Activated T-helper 1 cell treated with anti-CD3 and anti-CD28 coated beads, Interleukin-12 subunit alpha, Interleukin-12 subunit beta, Interleukin-2, Interleukin-4 antibody, amounts not matched to agents 30 ng/mL and 10 ng/mL and 1 ng/mL, durations not matched to agents 14 hours and 24 hours and 36 hours (primary cell): ENCODE measurements at regions not wholly inside any gene's neighbourhood (a gene's known extent, or its start where the extent isn't known, plus 50 kb on each side); places are given as distances from the start of the nearest gene placed in this dataset.
A peak's percentile ranks its signal among the peaks of the same experiment; 100 is the strongest.
"Not testable (repeated sequence)": the region's sequence is repeated elsewhere in the genome, so short reads cannot be mapped to it uniquely, and the experiment has no call there.

Experiments used
- DNase-seq: peaks from one replicate; pipeline ENCODE4 v3.0.0; 2021; ENCODE audit warnings: low spot score
- H3K27ac Mint-ChIP-seq: one replicate; pipeline ENCODE4 v1.8.0; 2021; ENCODE audit warnings: mild to moderate bottlenecking, mixed read lengths
- H3K27me3 Mint-ChIP-seq: one replicate; pipeline ENCODE4 v1.8.0; 2022; ENCODE audit warnings: mild to moderate bottlenecking, moderate library complexity, mixed read lengths; ENCODE audit not compliant: insufficient read depth
- H3K36me3 Mint-ChIP-seq: one replicate; pipeline ENCODE4 v1.8.0; 2021; ENCODE audit warnings: low read depth, mixed read lengths
- H3K4me1 Mint-ChIP-seq: one replicate; pipeline ENCODE4 v1.8.0; 2021; ENCODE audit warnings: low read depth, mixed read lengths
- H3K4me3 Mint-ChIP-seq: one replicate; pipeline ENCODE4 v1.8.0; 2021; ENCODE audit warnings: mild to moderate bottlenecking, moderate library complexity, mixed read lengths
- H3K9me3 Mint-ChIP-seq: one replicate; pipeline ENCODE4 v1.8.0; 2021; ENCODE audit warnings: mixed read lengths
- intact Hi-C: fragments of 100-400 bp; cut with micrococcal nuclease; formaldehyde crosslinking; loops from one replicate; pipeline ENCODE4 v1.15.1; 2024

GRCh38 chr17:20843799-20844553 lies 198.8 kb downstream of the USP22 start:
- H3K9me3 Mint-ChIP-seq, intact Hi-C loops, H3K27ac Mint-ChIP-seq, H3K4me1 Mint-ChIP-seq, H3K36me3 Mint-ChIP-seq: not testable (repeated sequence)
- peak; percentile 36 for DNase-seq
- peak overlapping the region; percentile 47 for H3K4me3 Mint-ChIP-seq
- H3K27me3 Mint-ChIP-seq, result peaks cover 26% of the 10 kb centered on the region

- H3K27ac Mint-ChIP-seq, intact Hi-C loops, H3K36me3 Mint-ChIP-seq, DNase-seq, H3K9me3 Mint-ChIP-seq, H3K4me3 Mint-ChIP-seq: not testable (repeated sequence)
- peaks cover 15% of the 10 kb centered on the region for H3K4me1 Mint-ChIP-seq
- H3K27me3 Mint-ChIP-seq, result peaks cover 36% of the 10 kb centered on the region
Observed at GRCh38 chr17:20848869-20849443, 193.9 kb downstream of the USP22 start.

GRCh38 chr17:20851591-20852238 lies 191.1 kb downstream of the USP22 start:
- Mint-ChIP-seq H3K27me3 (peaks cover 37% of the 10 kb centered on the region), H3K4me3 (peak overlapping the region; percentile 56)

DNA sequence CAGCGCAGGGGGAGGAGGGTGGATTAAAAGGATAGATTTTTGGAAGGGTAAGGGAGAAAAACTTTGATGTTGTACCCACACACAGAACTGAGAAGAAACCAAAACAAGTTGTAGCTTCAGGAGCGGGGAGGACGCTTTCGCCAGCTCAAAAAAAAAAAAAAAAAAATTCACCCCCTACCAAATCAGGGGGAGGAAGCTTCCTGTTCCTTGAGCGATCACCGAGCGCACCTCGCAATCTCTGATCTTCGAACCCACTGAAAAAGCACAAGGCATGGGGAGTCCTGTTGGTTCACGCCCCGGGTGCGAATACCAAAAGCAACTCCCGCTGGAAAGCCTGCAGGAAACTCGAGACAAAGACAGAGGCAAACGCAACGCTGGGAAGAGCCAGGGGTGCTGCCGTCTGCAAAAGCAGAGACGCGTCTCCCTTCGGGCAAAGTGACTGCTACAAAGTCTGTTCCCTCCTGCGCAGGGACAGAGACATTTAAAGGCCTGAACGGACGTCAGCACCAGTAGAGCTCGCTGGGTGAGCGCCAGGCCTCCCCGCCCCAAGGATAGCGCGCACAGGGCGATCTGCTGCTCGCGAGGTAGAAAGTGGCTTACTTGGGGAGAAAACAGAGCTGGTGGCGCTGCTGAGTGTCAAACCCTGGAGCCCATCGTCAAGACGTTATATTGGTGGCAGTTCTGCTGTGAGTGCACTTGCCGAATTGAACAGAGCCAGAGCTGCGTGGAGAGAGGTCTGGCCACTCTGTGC lies 190.4 kb downstream of the USP22 start:
- no peaks in the 10 kb centered on the region for H3K9me3 Mint-ChIP-seq
- no peak for DNase-seq
- peaks cover 15% of the 10 kb centered on the region for H3K4me1 Mint-ChIP-seq
- H3K4me3 Mint-ChIP-seq, result peak overlapping the region; percentile 56
- intact Hi-C loops, result no loop called here
- peaks cover 40% of the 10 kb centered on the region for H3K27me3 Mint-ChIP-seq
- no peaks in the 10 kb centered on the region for H3K36me3 Mint-ChIP-seq
- no peak overlapping the region for H3K27ac Mint-ChIP-seq

More at GRCh38 chr17:20851591-20852238, 191.1 kb downstream of the USP22 start:
- H3K9me3 Mint-ChIP-seq, H3K36me3 Mint-ChIP-seq, H3K27ac Mint-ChIP-seq, DNase-seq, intact Hi-C loops: not testable (repeated sequence)
- peaks cover 15% of the 10 kb centered on the region for H3K4me1 Mint-ChIP-seq

DNA sequence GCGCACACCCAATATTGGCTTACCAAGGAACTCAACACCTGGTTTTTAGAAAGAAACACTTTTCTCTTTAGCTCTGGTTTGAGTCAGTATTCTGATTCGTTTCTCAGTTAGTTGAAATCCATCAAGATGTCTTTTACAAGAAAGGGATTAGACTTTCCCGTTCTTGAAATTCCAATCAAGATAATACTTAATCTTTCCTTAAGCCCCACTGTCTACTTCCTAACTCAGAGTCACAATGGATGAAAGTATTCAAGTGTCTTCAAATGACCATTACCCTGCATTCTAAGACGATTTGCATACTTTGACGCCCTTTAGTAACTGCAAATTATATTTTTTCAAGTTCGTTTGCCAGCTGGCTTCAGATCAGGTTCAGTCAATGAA lies 189.8 kb downstream of the USP22 start:
- Mint-ChIP-seq H3K36me3 (no peaks in the 10 kb centered on the region), H3K4me3 (no peak overlapping the region), H3K9me3 (no peaks in the 10 kb centered on the region), H3K27me3 (peaks cover 40% of the 10 kb centered on the region), H3K4me1 (peaks cover 15% of the 10 kb centered on the region), H3K27ac (no peak overlapping the region)
- no peak for DNase-seq
- intact Hi-C loops, result no loop called here

- H3K27ac Mint-ChIP-seq, intact Hi-C loops, H3K9me3 Mint-ChIP-seq, H3K36me3 Mint-ChIP-seq, H3K4me3 Mint-ChIP-seq, DNase-seq: not testable (repeated sequence)
- Mint-ChIP-seq H3K27me3 (peaks cover 33% of the 10 kb centered on the region), H3K4me1 (peaks cover 15% of the 10 kb centered on the region)
Observed at GRCh38 chr17:20855910-20856470, 186.8 kb downstream of the USP22 start.

DNA sequence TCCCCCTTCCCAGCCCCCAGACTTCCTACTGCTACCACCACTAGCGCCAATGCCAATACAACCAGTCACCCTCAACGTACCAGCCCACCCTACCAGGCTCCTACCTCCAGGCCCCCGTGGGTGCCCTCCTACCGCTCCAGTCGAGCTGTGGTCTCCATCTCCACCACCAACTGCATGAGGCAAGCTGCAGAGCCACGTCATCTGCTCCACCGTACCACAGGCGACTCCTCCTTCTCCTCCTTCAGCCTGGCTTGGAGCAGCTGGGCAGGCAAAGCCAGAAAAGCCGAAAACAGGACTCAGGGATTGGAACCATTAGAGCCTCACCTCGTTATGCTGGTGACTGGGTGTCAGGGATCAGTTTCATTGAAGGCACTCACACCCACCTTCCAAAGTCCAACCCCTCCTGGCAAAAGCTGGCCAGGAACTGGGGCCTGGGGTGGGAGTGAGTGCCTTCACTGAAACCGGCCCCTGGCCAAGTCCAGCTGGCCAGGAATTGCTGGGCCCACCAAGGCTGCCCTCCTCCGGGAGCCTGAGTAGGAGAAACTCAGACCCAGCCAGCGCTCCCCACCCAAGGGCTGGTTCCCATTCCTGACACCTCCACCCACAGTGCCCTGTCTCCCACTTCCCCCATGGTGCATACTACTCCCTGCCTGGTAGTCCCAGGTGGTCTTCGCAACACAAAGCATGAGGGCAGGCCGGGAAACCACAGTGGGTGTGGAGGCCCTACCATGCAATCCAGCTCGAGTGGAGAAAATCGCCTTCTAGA lies 176.2 kb downstream of the USP22 start:
- DNase-seq, H3K4me1 Mint-ChIP-seq, H3K4me3 Mint-ChIP-seq, intact Hi-C loops, H3K9me3 Mint-ChIP-seq, H3K27ac Mint-ChIP-seq, H3K36me3 Mint-ChIP-seq: not testable (repeated sequence)
- peaks cover 10% of the 10 kb centered on the region for H3K27me3 Mint-ChIP-seq

DNA sequence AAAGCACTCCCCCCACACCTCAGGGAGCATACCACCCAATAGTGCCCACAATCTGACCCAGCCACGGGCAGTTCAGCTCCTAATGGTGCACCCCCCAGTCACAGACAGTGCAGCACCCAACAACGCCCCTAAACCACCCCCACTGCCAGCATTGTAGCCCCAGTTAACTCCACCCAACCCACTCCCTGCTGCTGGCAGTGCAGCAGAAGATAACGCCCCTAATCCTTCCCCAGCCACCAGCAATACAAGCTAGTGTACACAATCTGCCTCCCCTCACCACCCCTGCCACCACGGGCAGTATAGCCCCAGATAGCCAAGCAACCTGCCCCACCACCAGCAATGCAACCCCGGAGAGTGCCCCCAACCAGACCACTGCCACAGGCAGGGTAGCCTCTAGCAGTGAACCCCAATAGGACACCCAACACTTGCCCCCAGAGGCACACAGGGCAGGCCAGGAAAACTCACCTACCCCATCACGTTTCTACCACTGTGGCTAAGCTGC lies 175.3 kb downstream of the USP22 start:
- H3K9me3 Mint-ChIP-seq, H3K4me3 Mint-ChIP-seq, H3K27me3 Mint-ChIP-seq, H3K36me3 Mint-ChIP-seq, H3K4me1 Mint-ChIP-seq, intact Hi-C loops, DNase-seq, H3K27ac Mint-ChIP-seq: not testable (repeated sequence)

DNA sequence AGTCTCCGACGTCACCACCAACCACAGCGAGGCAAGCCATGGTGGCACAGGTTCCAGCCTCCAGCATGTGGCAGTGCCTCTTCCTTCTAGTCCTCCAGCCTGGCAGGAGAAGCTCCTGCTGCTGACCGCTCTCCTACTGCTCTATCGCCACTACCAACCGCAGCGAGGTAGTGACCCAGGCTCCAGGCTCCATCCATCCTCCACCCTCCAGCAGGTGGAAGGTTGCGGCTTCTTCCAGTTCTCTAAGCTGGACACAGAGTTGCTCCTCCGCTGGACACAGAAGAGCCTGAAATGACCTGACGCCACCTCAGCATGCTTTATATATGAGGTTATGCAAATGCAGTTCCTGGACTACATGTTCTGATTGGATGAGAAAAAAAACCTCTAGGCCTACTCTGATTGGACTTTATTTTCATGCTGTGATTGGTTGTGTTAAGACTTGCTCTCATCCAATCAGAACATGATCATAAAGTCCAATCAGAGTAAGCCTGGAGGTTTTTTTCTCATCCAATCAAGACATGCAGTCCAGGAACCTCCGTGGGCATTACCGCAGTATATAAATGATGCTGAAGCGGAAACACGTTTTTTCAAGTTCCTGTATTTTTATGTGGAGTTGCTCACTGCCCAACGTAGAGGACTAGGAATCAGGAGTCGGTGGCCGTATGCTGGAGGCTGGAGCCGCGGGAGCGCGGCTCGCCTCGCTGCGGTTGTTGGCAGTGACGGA lies 174.7 kb downstream of the USP22 start:
- H3K27me3 Mint-ChIP-seq, DNase-seq, H3K9me3 Mint-ChIP-seq, H3K36me3 Mint-ChIP-seq, H3K4me1 Mint-ChIP-seq, H3K27ac Mint-ChIP-seq, intact Hi-C loops, H3K4me3 Mint-ChIP-seq: not testable (repeated sequence)

DNA sequence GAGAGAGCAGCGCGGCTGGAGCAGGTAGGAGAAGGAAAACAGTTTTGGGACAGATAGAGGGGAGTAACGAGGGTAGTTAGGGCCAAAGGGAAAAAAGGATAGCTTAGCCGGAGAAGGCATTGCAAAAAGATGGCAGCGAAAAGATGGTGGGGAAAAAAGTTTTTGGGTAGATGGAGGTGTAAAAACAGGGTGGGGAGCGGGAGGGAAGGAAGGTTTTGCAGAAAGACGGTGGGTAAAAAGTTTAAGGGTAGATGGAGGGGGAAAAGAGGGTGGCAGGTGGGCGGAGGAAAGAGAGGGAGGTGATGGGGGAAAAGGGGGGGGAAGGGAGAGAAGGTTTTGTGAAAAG lies 174.2 kb downstream of the USP22 start:
- H3K36me3 Mint-ChIP-seq, H3K27ac Mint-ChIP-seq, H3K27me3 Mint-ChIP-seq, intact Hi-C loops, H3K4me3 Mint-ChIP-seq, H3K9me3 Mint-ChIP-seq, DNase-seq, H3K4me1 Mint-ChIP-seq: not testable (repeated sequence)

DNA sequence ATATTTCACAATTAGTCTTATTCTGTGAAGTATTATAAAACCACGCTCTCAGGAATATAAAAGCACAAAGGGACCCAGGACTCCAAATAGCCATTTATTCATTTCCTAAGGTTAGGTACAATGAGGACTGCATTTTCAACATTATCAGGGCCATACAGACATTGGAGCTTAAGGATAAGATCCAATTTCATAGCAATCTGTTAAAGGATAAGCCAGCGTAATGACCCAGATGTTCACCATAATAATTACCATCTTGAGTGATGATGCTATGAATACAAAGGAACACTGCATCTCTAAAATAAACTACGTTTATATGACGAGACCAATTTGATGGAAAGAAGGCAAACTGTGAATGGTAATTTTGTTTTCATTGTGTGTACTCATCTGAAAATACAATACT lies 169.6 kb downstream of the USP22 start:
- H3K9me3 Mint-ChIP-seq, H3K36me3 Mint-ChIP-seq, DNase-seq, H3K27ac Mint-ChIP-seq, H3K4me1 Mint-ChIP-seq, H3K4me3 Mint-ChIP-seq, intact Hi-C loops: not testable (repeated sequence)
- peaks cover 27% of the 10 kb centered on the region for H3K27me3 Mint-ChIP-seq
